SU-DHL-6 (cell line): ENCODE measurements at regions not wholly inside any gene's neighbourhood (a gene's known extent, or its start where the extent isn't known, plus 50 kb on each side); places are given as distances from the start of the nearest gene placed in this dataset.

ENCODE experiments used
- CTCF ChIP-seq: fragments of 200-600 bp; sonication (generic); IDR thresholded peaks from one replicate; pipeline ENCODE4 v1.5.1; 2017; ENCODE audit warnings: antibody characterized with exemption, mild to moderate bottlenecking, low read length, moderate library complexity; ENCODE audit not compliant: insufficient read depth, poor library complexity, severe bottlenecking
- EZH2phosphoT487 ChIP-seq: fragments of 200-600 bp; sonication (generic), shearing (Covaris generic); conservative IDR thresholded peaks from 2 replicates; pipeline ENCODE4 v1.6.1; 2018; ENCODE audit warnings: mild to moderate bottlenecking, antibody characterized with exemption, low read length, moderate library complexity, mixed read lengths

DNA sequence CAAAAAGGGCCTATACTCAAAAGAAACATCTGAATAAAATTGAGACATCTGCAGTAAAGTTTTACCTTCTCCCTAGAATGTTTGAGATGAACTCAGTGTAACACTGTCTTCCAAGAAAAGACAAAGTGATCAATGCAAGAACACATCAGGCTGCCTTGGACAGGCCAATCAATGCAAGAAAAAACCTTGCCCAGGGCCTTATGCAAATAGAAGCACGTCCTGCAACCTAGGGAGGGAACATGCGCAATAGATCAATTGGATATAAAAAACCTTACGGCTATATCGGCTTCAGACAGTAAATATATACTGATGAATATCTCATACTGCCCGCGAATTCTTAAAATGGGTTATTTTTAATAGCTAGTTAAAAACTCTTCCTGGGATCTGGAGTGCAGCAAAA lies 66.4 kb upstream of the POU5F2 start:
- TF ChIP-seq CTCF (no peak), EZH2phosphoT487 (no peak)
